GM19395 (cell line): ENCODE measurements at regions not wholly inside any gene's neighbourhood (a gene's known extent, or its start where the extent isn't known, plus 50 kb on each side); places are given as distances from the start of the nearest gene placed in this dataset.

Experiments
- ATAC-seq: cut with Tn5 transposase; IDR thresholded peaks from one replicate; pipeline ENCODE4 v1.9.1; 2021; ENCODE audit warnings: mild to moderate bottlenecking, moderate library complexity; ENCODE audit not compliant: unreplicated experiment

DNA sequence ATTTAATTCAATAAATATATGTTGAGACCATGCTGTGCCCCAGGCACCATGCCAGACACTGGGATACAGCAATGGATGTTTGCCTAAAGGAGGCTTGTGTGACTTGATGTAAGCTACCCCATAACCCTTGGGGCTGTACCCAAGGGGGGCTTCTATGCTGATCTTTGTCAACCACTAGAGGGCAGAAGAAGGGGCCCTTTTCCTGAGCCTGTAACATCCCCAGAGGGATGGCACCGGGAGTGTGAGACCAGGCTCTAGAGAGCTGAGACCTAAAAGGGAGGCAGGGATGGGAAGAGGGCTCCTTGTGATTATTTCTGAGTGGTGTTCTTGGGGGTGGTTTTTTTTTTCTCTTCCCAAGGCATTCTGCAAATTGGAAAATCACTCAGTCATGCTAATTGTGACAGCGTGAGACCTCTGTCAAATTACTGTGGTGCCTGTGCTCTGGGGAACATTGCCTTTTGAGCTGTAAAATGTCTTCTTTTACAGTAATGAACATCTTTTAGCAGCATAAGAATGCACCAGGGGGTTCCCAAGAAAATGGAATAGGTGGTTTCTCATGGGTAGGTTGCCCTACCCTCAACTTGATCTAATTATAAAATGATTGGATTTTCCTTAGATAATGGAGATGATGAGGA is 138.7 kb upstream of the SLC24A3 start:
- no peak for ATAC-seq

- ATAC-seq: no peak
These were observed 138.1 kb upstream of the SLC24A3 start for GRCh38 chr20:19074356-19074755.

DNA sequence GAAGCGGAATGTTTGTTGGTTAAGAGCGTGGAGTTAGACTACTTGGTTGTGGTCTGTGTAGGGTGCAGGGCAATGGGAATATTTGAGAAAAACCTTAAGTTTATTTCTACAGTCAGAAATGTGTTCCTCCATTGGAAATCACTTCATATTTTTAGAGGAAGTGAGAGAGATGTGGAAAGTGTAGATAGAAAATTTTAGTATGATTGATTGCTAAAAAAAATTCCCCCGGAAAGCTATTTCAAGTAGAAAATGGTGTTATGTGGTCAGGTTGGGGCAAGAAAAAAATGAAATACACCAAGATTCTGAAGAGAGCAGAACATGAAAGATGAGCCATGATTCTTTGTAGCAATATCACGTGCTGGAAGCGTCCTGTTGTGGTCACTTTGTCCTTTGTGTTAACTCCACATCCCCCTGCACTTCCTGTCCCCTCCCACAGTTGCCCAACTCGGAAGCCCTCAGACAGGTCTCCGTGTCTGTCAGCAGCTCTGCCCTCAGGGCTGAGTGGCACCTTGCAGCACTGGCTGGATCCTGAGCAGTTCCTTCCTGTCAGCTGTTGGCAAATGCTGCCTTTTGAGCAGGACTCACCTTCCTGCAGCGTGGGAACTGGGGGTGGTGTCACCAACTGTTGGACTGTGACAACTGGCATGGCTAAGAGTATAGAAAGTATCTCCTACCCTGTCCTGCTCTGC is 137.5 kb upstream of the SLC24A3 start:
- peak; percentile 49 for ATAC-seq

DNA sequence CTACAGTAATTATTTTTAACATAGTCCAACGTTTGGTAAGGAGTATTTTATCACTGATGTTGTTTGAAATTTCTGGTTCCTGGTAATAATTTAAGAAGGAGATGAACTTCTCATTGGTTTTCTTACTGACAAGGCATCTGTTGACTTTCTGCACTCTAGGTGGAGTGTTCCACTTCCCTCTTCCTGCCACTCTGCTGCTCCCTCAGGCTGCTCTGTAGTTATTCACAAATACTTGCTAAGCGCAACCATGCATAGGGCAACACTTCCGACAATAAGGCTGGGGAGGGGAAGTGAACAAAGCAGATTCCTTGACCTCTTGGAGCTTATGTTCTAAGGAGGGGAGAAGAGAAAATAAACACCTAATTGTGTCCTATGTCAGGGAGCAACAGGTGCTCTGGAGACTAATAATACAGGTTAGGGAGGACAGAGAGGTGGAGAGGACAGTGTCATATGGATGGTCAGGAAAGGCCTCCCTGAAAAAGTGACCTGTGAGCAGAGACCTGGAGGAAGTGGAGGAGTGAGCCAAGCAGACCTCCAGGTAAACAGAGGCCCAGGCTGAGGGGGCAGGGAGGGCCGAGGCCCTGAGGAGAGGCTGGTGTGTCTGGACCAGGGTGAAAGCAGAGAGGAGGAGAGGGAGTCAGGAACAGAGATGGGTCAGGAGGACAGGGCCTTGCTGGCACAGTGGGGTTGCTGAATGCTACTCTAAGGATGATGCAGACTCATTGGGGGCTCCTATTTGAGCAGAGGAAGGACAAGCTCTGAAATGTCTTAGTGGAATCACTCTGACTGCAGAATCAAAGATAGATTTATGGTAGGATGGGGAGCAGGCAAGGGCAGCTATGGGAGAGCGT is 134.8 kb upstream of the SLC24A3 start:
- ATAC-seq: no peak

DNA sequence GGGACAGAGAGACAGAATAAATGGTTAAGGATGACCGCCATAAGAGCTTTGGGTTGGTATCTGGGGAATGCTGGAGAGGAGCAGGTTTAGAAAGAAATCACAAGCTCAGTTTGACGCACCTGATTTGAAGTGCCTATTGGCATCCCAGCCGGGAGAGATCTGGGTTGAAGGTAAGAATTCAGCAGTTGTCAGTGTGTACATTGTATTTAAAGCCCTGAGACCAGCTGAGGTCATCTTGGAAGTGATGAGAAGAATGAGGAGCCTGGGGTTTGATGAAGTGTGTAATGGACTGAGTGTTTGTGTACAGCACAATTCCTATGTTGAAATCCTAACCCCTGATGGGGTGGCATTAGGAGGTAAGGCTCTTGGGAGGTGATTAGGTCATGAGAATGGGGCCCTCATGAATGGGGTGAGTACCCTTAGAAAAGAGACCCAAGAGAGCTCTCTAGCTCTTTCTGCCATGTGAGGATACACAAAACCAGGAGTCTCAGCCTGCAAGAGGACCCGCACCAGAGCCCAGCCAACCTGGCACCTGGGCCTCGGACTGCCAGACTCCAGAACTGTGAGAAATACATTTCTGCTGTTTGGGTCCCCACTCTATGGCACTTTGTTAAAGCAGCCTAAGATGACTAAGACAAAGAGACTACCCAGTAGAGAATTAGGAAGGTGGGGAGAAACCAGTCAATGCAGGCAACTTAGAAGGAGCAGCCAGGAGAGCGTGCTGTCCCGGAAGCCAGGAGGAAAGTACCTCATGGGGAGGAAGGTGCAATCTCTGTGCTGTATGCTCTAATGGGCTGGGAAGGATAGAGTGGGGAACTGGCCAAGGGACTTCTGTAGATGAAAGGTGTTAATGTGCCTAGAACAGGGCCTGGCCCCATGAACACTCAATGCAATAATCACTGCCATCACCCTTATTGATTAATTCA is 133.7 kb upstream of the SLC24A3 start:
- ATAC-seq: no peak

DNA sequence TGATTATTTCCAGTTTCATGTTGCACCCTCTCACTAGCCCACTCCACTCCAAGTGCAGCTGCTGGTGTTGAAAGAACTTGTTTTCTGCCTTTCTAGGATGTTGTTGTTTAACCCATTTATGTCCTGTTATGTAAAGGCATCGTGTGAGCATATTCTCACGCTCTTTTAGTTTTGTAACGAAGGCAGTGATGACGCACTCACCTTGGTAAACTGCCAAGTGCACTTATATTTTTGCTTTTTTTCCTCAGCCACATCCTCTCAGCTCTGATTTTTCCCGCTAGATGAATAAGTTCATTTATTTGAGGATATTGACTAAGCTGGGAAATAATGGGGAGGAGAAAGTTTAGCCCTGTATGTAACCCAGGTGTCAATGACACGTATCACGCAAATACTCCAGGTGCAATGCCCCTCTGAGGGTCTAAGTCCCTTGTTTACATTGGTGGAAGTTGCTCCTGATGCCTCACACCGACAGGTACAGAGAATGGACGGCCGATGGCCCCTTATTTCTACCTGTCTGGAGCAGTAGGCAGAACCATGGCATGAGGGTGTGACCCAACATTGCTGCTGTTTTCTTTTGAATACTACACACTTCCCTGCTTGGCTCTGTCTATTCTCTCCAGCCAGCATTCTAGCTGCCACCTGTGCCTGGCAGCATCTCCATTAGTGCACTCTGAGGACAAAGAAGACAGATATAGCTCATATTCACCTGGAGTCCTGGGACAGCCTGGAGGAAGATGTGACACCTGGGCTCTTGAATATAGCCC is 132.7 kb upstream of the SLC24A3 start:
- ATAC-seq: no peak

GRCh38 chr20:19081937-19082336 is 130.5 kb upstream of the SLC24A3 start:
- no peak for ATAC-seq

DNA sequence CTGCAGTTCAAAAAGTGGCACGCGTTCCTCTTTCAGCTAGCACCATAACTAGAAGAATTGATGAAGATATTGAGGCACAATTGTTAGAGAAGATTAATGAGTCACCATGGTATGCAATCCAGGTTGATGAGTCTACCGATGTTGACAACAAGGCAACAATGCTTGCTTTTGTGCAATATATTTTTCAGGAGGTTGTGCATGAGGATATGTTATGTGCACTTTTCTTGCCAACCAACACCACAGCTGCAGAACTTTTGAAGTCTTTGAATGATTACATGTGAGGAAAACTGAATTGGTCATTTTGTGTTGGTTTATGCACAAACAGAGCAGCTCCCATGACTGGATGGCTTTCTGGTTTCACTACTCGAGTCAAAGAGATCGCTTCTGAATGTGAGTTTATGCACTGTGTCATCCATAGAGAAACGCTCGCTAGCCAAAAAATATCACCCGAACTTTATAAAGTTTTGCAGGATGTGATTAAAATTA is 129.3 kb upstream of the SLC24A3 start:
- ATAC-seq: no peak

GRCh38 chr20:19090332-19090731 is 122.1 kb upstream of the SLC24A3 start:
- ATAC-seq: no peak

GRCh38 chr20:19094959-19095541 is 117.4 kb upstream of the SLC24A3 start:
- ATAC-seq: no peak

- ATAC-seq: no peak
These were observed 116.7 kb upstream of the SLC24A3 start for GRCh38 chr20:19095762-19096161.

DNA sequence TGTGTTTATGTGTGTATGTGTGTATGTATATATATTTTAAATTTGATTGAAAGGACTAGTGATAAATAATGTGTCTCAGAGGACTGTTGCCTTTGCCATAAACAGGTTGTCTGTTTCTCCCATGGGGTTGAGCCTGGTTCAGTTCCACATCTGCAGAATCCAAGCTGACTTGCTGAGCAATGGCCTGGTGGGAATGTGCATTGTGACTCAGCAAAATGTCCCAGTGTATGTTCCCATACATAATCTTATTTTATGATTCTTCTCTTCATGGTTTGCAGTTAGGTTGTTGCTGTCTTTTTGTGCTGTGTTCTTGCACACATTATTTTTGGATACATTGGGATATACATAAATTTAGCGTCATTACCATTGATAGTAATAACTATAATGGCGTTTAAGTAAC is 115.6 kb upstream of the SLC24A3 start:
- ATAC-seq: no peak

GRCh38 chr20:19098117-19098516 is 114.3 kb upstream of the SLC24A3 start:
- no peak for ATAC-seq

DNA sequence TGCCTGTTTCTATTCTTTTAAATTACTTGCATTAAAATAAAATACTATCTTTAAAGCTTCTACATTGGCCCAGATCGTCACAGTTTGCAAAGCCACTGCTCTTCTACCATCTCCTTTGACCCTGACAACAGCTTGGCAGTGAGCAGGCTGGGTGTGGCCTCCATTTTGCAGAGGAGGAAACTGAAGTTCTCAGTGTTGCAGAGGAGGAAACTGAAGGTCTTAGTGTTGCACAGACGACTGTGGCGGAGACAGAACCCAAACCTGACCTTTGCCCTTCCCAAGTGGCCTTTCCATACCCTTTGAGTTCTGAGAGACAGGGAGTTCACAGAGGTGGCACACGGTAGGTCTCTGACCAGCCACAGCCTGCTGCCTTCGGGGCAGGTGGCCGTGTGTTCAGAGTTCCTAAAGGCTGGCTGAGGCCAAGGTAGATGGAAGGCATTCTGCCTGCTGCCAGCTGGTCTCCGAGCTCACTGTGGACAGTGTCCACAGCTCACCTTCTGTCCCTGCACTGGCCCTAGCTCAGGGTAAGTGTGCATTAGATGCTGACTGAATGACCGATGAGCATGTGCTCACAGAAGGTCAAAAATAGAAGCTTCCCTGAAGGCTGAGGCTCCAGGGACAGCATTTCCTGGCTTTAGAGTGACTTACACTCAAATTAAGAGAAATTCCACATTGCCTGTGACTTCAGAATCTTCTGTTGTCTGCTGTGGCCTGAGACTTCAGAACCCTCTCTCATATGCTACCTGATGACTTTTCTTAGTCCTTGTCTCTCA is 113.5 kb upstream of the SLC24A3 start:
- ATAC-seq: no peak

GRCh38 chr20:19099596-19100545 is 112.6 kb upstream of the SLC24A3 start:
- ATAC-seq: no peak

GRCh38 chr20:19100975-19101374 is 111.5 kb upstream of the SLC24A3 start:
- ATAC-seq: no peak

DNA sequence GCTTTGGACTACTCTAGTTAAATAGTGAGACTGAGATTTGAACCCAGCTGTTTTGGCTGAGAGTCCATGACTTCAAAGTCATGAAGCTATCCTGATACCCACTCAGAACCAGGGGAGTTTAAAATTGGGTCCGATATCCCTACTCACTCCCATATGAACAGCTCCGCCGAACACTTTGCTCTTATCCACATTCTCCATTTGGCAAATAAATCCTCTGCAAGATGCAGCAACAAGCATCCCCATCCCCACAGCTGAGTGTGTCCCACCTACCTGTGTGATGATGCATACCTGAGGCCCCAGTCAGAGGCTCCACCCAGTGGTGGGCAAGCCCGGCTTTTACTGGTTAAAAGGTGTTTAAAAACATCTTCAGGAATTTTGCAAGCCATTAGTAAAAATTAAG is 108.3 kb upstream of the SLC24A3 start:
- ATAC-seq: no peak

DNA sequence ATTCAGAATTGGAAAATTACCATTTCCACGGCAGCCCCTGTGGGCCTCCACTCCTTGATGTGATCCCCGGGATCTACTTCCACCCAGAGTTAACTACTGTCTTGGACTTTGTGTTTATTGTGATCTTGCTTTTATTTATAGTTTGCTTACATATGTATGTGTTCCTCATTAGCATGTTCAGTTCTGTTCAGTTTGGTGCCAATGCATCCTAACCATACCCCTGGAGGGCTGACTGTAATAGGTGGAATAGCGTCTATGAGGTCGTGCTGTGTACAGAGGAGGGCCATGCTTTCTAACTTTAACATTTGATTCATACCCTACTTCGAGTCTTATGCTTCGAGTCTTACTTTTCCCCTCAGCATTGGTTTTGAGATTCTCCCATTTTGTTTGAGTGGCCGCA is 104.3 kb upstream of the SLC24A3 start:
- no peak for ATAC-seq
